NB4 (cell line): ENCODE measurements at regions not wholly inside any gene's neighbourhood (a gene's known extent, or its start where the extent isn't known, plus 50 kb on each side); places are given as distances from the start of the nearest gene placed in this dataset.

Source experiments
- POLR2A ChIP-seq: IDR thresholded peaks from 2 replicates; pipeline ENCODE4 v1.6.1; 2011; ENCODE audit warnings: mild to moderate bottlenecking; ENCODE audit not compliant: insufficient read length; ENCODE audit errors: extremely low read depth
- TF ChIP-seq, protein P1 (sequence below): IDR thresholded peaks from one replicate; pipeline ENCODE4 v1.5.1; 2012; ENCODE audit warnings: low read depth, low read length
- TF ChIP-seq, protein P2 (sequence below): IDR thresholded peaks from 2 replicates; pipeline ENCODE4 v1.6.1; 2011; ENCODE audit warnings: low read depth, low read length

DNA sequence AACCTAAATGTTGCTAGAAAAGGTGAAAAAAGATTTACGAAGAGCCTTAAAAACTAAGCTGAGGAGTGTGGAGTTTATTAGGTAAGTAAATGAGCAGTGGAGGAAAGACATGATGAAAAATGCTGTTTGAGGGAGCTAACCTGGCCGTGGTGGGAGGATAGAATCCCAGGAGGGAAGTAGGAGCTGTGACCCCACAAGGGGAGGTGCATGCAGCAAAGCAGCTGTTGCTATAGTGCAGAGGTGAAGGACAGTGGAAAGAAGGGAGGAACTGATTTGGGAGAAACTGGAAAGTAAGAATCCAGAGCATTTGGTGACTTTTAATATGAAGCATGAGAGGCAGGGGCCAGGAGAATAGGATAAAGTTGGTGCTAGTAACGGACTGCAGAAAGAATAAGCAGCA, 271.7 kb upstream of the ADGRL2 start:
- TF ChIP-seq, protein P1, sequence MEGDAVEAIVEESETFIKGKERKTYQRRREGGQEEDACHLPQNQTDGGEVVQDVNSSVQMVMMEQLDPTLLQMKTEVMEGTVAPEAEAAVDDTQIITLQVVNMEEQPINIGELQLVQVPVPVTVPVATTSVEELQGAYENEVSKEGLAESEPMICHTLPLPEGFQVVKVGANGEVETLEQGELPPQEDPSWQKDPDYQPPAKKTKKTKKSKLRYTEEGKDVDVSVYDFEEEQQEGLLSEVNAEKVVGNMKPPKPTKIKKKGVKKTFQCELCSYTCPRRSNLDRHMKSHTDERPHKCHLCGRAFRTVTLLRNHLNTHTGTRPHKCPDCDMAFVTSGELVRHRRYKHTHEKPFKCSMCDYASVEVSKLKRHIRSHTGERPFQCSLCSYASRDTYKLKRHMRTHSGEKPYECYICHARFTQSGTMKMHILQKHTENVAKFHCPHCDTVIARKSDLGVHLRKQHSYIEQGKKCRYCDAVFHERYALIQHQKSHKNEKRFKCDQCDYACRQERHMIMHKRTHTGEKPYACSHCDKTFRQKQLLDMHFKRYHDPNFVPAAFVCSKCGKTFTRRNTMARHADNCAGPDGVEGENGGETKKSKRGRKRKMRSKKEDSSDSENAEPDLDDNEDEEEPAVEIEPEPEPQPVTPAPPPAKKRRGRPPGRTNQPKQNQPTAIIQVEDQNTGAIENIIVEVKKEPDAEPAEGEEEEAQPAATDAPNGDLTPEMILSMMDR, result no peak
- TF ChIP-seq POLR2A, result no peak
- TF ChIP-seq, protein P2, sequence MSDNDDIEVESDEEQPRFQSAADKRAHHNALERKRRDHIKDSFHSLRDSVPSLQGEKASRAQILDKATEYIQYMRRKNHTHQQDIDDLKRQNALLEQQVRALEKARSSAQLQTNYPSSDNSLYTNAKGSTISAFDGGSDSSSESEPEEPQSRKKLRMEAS, result no peak
